ENCODE measurements at regions not wholly inside any gene's neighbourhood (a gene's known extent, or its start where the extent isn't known, plus 50 kb on each side); places are given as distances from the start of the nearest gene placed in this dataset.

DNA sequence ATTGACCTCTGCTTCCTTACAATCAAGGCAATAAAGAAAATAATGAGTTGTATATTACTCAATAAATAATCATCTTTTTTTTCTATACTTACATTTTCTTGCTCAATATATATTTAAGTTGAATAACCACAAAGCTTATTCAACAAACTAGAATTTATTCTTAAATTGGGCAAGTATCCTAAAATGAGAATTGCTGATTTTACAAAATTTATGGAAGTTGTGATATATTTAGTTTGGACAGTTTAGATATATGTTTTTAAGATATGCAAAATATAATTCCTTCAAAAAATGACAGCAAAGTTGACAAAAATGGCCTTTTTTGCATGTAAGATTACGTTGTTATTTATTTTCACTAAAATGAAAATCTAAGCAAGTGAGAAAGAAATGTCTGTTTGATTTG, 305.7 kb upstream of the GRIN3A start (continued):
- TF ChIP-seq, protein P1, sequence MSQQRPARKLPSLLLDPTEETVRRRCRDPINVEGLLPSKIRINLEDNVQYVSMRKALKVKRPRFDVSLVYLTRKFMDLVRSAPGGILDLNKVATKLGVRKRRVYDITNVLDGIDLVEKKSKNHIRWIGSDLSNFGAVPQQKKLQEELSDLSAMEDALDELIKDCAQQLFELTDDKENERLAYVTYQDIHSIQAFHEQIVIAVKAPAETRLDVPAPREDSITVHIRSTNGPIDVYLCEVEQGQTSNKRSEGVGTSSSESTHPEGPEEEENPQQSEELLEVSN (IDR thresholded peaks at IDR 0.05), result no peak
- no peak for TF ChIP-seq RAD21 (IDR thresholded peaks at IDR 0.05 in 1 of 2, conservative IDR thresholded peaks at IDR 0.05 in 1 of 2; ENCODE audit: low read depth in 2 of 2, low read length in 2 of 2)
- no peak for TF ChIP-seq TEAD4 (IDR thresholded peaks at IDR 0.05; ENCODE audit: low read depth, low read length)

Measured in H1 (cell line).